Keratinocyte (primary cell): ENCODE measurements at regions not wholly inside any gene's neighbourhood (a gene's known extent, or its start where the extent isn't known, plus 50 kb on each side); places are given as distances from the start of the nearest gene placed in this dataset.

Source experiments
- DNase-seq: peaks from one replicate; pipeline ENCODE4 v3.0.0-alpha.2; 2011; ENCODE audit warnings: low read depth, missing footprints, low spot score
- FAIRE-seq: peaks from 2 replicates; lab custom pipeline; 2011; peaks lifted over from hg19 to GRCh38; lab: Jason Lieb, UNC
- H2AFZ ChIP-seq: 2 replicates; pipeline ENCODE4 v1.6.0; 2012; ENCODE audit warnings: low read length, control low read depth, inconsistent platforms; ENCODE audit not compliant: control insufficient read depth
- H3K27ac ChIP-seq: 2 replicates; pipeline ENCODE4 v1.5.1; 2011; ENCODE audit warnings: low read length; ENCODE audit not compliant: control insufficient read depth, insufficient read depth
- H3K27me3 ChIP-seq: 3 replicates; pipeline ENCODE4 v1.6.0; 2011; ENCODE audit warnings: low read length; ENCODE audit not compliant: control insufficient read depth, insufficient read depth; ENCODE audit errors: extremely low read depth
- H3K36me3 ChIP-seq, 2 experiments: 2 replicates in 1 of 2; 3 replicates in 1 of 2; pipeline ENCODE4 v1.5.1; 2011; ENCODE audit warnings: low read length in 2 of 2, mild to moderate bottlenecking in 1 of 2; ENCODE audit not compliant: control insufficient read depth in 2 of 2, insufficient read depth in 2 of 2; ENCODE audit errors: extremely low read depth in 1 of 2
- H3K4me1 ChIP-seq: 3 replicates; pipeline ENCODE4 v1.5.1; 2011; ENCODE audit warnings: low read length; ENCODE audit not compliant: control insufficient read depth, insufficient read depth; ENCODE audit errors: extremely low read depth
- H3K4me2 ChIP-seq: 3 replicates; pipeline ENCODE4 v1.6.0; 2011; ENCODE audit warnings: low read depth, low read length; ENCODE audit not compliant: control insufficient read depth, insufficient read depth; ENCODE audit errors: extremely low read depth
- H3K4me3 ChIP-seq, 3 experiments: fragments of 200-600 bp in 1 of 3; sonication (generic) in 1 of 3; 2 replicates in 2 of 3; 3 replicates in 1 of 3; pipeline ENCODE4 v1.5.1; 2011 to 2016; ENCODE audit warnings: low read length in 3 of 3, mild to moderate bottlenecking in 3 of 3, control low read depth in 2 of 3, inconsistent platforms in 1 of 3, low read depth in 1 of 3, mixed read lengths in 1 of 3, mixed run types in 1 of 3, moderate library complexity in 1 of 3; ENCODE audit not compliant: control insufficient read depth in 2 of 3, insufficient read depth in 2 of 3; ENCODE audit errors: extremely low read depth in 1 of 3
- H3K79me2 ChIP-seq: 2 replicates; pipeline ENCODE4 v1.6.0; 2012; ENCODE audit warnings: low read length; ENCODE audit not compliant: control insufficient read depth, insufficient read depth
- H3K9ac ChIP-seq: 3 replicates; pipeline ENCODE4 v1.6.0; 2011; ENCODE audit warnings: low read length; ENCODE audit not compliant: control insufficient read depth, insufficient read depth; ENCODE audit errors: extremely low read depth
- H3K9me1 ChIP-seq: 3 replicates; pipeline ENCODE4 v1.6.0; 2011; ENCODE audit warnings: low read length; ENCODE audit not compliant: control insufficient read depth, insufficient read depth; ENCODE audit errors: extremely low read depth
- H3K9me3 ChIP-seq: 2 replicates; pipeline ENCODE4 v1.5.1; 2012; ENCODE audit warnings: low read depth, low read length; ENCODE audit not compliant: control insufficient read depth
- H4K20me1 ChIP-seq: 3 replicates; pipeline ENCODE4 v1.6.0; 2011; ENCODE audit warnings: low read length; ENCODE audit not compliant: control insufficient read depth, insufficient read depth; ENCODE audit errors: extremely low read depth
- CTCF ChIP-seq, 3 experiments: IDR thresholded peaks in 1 of 3; conservative IDR thresholded peaks in 1 of 3; optimal IDR thresholded peaks in 1 of 3; 2 replicates in 2 of 3; 3 replicates in 1 of 3; pipeline versions ENCODE3 to v1.5.1; 2011; ENCODE audit warnings: low read length in 3 of 3, mild to moderate bottlenecking in 3 of 3, moderate library complexity in 2 of 3, control low read depth in 1 of 3, inconsistent platforms in 1 of 3; ENCODE audit not compliant: insufficient read depth in 2 of 3; ENCODE audit errors: extremely low read depth in 1 of 3
- EZH2 ChIP-seq: IDR thresholded peaks from one replicate; pipeline ENCODE4 v1.6.1; 2012; ENCODE audit warnings: inconsistent platforms, mild to moderate bottlenecking, low read length, moderate library complexity
- dilution Hi-C: fragments of 300-500 bp; cut with MboI; formaldehyde crosslinking; loops from one replicate; pipeline ENCODE4 v1.7.0; 2020; ENCODE audit warnings: low sequenced_read_pairs; ENCODE audit not compliant: extremely low pct_ligation_motif_present

DNA sequence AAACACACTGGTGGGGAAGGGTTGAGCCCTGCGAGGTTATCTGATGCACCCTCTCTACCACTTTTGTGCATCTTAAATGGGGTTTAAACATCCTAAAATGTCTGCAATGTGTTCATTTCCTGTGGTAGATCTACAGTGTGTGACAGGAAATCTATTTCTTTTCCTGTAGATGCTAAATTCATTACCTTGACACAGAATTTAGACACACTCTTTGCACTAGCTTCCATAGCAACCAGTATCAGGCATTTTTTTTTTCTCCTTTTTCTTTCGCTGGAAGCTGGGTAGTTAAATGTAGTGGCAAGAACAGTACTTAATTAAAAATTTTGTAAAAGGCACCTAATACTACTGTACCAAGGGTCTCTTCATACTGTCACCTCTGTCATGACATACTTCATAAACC lies 141.1 kb downstream of the RFPL4B start:
- no peaks in the 10 kb centered on the region for H3K9me3 ChIP-seq
- FAIRE-seq (no peak), DNase-seq (no peak)
- no peak overlapping the region for H3K4me2 ChIP-seq
- H3K36me3 ChIP-seq = no peaks in the 10 kb centered on the region
- no peaks in the 10 kb centered on the region for H3K9me1 ChIP-seq
- H4K20me1 ChIP-seq = no peaks in the 10 kb centered on the region
- H3K9ac ChIP-seq = no peak overlapping the region
- no peak overlapping the region for H3K27ac ChIP-seq
- H3K4me3 ChIP-seq = no peak overlapping the region
- H3K27me3 ChIP-seq = no peaks in the 10 kb centered on the region
- no peaks in the 10 kb centered on the region for H3K4me1 ChIP-seq
- TF ChIP-seq CTCF (optimal IDR thresholded peaks at IDR 0.05 in 1 of 3, IDR thresholded peaks at IDR 0.05 in 1 of 3, conservative IDR thresholded peaks at IDR 0.05 in 1 of 3; ENCODE audit: extremely low read depth in 1 of 3, insufficient read depth in 2 of 3, low read length in 3 of 3) (no peak), EZH2 (no peak)
- no peaks in the 10 kb centered on the region for H3K79me2 ChIP-seq
- no peak overlapping the region for H2AFZ ChIP-seq
- dilution Hi-C loops = no loop called here

- H3K9ac ChIP-seq = no peak overlapping the region
- no peaks in the 10 kb centered on the region for H3K27me3 ChIP-seq
- no peak overlapping the region for H3K4me3 ChIP-seq
- no peak overlapping the region for H3K27ac ChIP-seq
- H4K20me1 ChIP-seq = no peaks in the 10 kb centered on the region
- FAIRE-seq = no peak
- H3K4me2 ChIP-seq = no peak overlapping the region
- dilution Hi-C loops = no loop called here
- DNase-seq = no peak
- H3K9me3 ChIP-seq = no peaks in the 10 kb centered on the region
- no peaks in the 10 kb centered on the region for H3K9me1 ChIP-seq
- no peak for TF ChIP-seq CTCF (optimal IDR thresholded peaks at IDR 0.05 in 1 of 3, IDR thresholded peaks at IDR 0.05 in 1 of 3, conservative IDR thresholded peaks at IDR 0.05 in 1 of 3; ENCODE audit: extremely low read depth in 1 of 3, insufficient read depth in 2 of 3, low read length in 3 of 3)
- TF ChIP-seq EZH2 = no peak
- no peaks in the 10 kb centered on the region for H3K36me3 ChIP-seq
- no peaks in the 10 kb centered on the region for H3K79me2 ChIP-seq
- no peaks in the 10 kb centered on the region for H3K4me1 ChIP-seq
- no peak overlapping the region for H2AFZ ChIP-seq
Observed at GRCh38 chr6:112501705-112502104, 154.6 kb downstream of the RFPL4B start.
